Eye (tissue), 1 donor: ENCODE measurements at regions not wholly inside any gene's neighbourhood (a gene's known extent, or its start where the extent isn't known, plus 50 kb on each side); places are given as distances from the start of the nearest gene placed in this dataset.

ENCODE experiments used
- DNase-seq: peaks from one replicate; pipeline ENCODE4 v3.0.0-alpha.2; 2015

DNA sequence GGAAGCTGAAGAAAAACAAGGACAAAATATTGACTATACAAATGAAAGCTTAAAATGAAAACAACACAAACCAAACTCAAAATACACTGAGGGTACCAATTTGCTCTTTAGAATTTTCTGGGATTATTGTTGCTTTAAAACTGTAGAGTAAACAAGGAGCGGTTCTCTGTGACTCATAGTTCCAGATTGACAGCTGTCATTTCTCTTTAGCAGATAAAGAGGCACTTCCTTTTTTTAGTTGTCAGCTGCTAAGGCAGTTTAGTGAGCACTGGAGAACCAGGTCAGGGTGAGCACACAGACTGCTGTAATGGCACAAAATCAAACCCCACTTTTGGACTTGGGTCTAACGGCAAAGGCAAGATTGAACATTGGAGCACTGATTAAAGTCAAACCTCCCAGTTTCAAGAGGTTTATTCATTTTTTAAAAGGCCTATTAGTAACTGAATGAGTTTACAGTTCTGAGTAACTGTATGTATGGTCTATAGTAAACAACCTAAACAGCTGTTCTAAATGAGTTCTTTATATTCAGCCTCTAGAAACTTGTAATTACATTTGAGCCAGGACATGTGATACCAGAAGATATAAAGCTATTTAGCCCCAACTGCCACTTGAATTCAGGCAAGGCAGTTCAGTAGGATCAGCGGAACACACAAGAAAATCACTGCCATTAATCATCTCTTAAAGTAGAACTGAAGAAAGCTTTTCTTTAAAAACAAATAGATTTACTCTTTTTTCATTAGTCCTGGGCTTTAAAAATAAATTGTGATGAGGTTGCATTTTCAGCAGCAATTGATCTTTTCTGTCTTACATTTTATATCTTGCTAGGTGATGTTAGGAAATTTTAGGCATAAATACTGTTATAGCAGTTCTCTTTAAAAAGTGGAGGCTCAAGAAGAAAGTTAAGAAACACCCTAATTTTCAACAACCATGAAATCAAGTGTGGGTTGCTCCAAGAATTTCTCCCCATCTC lies 71.7 kb upstream of the PRICKLE1 start:
- no peak for DNase-seq

DNA sequence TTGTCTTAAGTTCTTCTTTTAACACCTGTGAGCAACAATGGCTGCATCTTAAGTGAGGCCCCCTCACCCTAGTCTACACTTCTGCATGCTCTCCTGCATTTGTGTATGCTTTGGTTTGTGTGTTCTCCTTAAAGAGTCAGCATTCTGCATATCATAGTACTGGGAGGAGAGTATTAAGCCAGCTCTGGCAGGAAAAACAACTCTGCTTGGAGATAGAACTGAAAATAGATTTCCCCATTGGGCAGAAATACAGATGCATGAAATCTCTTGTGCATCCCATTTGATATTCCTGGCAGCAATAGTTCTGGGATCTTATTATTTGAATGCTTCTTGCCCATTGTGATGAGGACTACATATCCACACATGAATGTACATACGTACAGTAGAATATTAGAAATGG lies 70.6 kb upstream of the PRICKLE1 start:
- DNase-seq: no peak

DNA sequence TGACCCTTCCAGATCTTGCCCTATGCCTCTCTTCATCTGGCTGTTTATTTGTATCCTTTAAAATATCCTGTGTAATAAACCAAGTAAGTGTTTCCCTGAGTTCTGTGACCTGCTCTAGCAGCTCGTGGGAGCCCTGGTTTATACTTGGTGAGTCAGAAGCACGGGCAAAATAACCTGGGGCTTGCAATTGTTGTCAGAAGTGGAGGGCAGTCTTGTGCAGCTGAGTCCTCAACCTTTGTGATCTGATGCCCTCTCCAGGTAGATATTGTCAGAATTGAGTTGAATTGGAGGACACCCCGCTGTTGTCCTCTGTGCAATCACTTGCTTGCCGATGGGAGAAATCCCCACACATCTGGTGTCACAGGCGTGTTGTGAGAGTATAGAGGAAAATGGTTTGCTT lies 62.5 kb upstream of the PRICKLE1 start:
- DNase-seq: no peak

DNA sequence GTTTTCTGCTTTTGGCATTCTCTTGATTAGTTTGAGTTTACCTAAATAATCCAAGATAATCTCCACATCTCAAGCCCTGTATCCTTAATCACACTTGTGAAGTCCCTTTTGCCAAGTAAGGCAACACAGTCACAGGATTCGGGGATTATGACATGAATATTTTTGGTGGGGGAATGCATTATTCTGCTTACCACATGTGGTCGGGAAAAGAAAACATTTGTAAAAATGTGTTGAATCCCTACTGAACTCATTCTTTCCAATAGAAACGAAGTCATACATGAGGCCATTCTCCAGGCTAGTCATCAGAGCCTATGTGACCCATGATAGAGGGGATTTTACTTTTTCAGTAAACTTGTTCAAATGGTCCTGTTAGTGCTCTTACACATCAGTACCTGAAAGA lies 58.5 kb upstream of the PRICKLE1 start:
- no peak for DNase-seq

DNA sequence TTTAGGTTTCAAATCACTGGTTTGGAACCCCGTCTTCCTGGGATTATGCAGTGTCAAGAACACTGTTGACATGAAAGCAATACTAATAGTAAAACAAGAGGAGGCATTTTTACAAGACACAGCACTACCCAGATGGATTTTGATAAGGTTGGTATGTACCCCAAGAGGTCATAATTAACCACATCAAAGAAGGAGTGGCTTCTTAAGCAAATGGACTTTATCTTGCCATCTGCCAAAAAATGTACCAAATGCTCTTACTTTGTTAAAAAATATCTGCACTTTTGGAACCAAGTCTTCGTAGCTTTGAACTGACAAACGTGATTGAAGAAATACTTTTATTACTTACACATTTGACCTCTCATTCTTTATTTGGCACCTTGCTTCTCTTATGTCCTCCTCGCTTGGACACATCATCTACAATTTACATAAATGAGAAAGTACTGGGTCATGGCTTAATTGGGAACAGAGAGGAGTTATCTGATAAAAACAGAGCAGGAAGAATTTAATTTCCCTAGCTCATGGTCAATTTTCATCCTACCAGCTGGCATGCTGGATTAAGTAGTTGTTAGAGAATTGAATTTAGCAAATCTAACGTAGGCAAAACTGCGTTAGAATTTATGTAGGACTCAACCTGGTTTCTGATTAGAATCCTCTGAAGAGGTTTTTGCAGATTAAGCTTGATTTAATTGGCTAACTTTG lies 54.5 kb upstream of the PRICKLE1 start:
- no peak for DNase-seq

DNA sequence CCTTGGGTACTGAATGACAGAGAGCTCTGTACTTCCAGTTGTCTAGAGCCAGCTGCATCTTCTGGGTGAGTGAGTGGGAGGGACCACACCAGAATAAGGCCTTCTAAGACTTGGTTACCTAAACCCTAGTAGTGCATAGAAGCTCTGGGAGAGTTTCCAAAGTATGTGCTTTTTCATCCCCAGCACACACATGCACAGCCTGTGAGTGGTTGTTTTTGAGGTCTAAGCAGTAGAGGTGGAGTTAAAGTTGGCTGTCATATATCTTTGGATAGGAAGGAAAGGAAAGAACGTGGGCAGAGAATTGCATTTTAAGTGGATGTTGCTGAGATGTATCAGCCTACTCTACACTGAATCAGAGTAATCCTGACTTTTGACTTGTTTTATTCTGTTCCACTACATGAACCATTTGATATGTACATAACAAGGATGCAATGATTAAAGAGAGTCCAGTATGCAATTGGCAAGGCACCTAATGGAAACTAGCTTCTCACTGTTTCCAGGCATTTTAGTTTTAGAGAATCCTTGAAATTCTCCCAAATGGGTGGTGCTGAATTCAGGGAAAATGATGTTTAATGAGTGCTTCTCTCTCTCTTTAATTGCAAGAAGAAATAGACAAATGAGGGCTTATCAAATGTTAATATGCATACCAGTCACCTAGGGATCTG lies 51.8 kb upstream of the PRICKLE1 start:
- no peak for DNase-seq

DNA sequence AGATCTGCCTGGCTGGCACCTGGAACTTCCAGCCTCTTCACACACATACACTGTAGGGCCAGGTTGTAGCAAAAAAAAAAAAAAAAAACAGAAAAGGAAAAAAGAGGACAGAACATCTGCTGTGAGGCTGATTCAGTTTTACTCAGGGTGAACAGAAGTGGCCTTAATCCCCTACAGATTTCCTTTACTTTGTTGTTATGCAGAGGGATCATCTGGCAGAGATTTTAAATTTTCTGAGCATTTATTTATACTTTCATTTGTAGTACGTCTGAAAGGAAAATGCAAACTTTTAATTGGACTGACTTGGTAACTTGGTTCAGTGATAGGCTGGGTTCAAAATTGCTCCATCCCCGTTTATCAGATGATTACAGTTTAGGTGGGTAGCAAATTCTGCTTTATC lies 50.8 kb upstream of the PRICKLE1 start:
- no peak for DNase-seq

DNA sequence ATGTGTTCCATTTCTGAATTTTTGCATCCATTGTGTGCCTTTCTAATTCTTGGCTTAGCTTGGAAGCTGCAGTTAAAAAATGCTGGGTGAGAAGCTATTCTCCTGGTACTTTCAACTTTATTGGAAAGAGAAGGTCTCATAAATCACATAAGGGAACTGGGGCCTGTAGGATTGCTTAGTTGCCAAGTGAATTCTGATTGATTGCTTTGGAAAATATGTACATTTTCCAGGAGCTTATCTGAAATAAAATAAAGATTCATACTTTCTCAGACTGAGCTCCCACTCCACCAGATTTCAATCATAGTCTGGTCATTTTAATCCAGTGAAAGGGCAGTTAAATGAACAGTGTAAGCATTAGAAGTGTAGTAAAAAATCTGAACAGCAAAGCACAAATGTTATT lies 50.0 kb upstream of the PRICKLE1 start:
- no peak for DNase-seq
